IMR-90 (cell line): ENCODE measurements at regions not wholly inside any gene's neighbourhood (a gene's known extent, or its start where the extent isn't known, plus 50 kb on each side); places are given as distances from the start of the nearest gene placed in this dataset.

Source experiments
- CTCF ChIP-seq: conservative IDR thresholded peaks from 2 replicates; pipeline ENCODE4 v1.5.1; 2012; ENCODE audit warnings: mild to moderate bottlenecking, low read depth, low read length, improper control_type of control experiment
- POLR2A ChIP-seq: IDR thresholded peaks from 2 replicates; pipeline ENCODE4 v1.6.1; 2012; ENCODE audit warnings: mild to moderate bottlenecking, low read depth, low read length

GRCh38 chr2:57465967-57466366 lies 580.6 kb upstream of the VRK2 start:
- no peak for TF ChIP-seq POLR2A
- no peak for TF ChIP-seq CTCF
